Activated T-helper 1 cell treated with anti-CD3 and anti-CD28 coated beads, Interleukin-12 subunit alpha, Interleukin-12 subunit beta, Interleukin-2, Interleukin-4 antibody, amounts not matched to agents 30 ng/mL and 10 ng/mL and 1 ng/mL, durations not matched to agents 14 hours and 24 hours and 36 hours (primary cell): ENCODE measurements at regions not wholly inside any gene's neighbourhood (a gene's known extent, or its start where the extent isn't known, plus 50 kb on each side); places are given as distances from the start of the nearest gene placed in this dataset.

Experiments used
- DNase-seq: peaks from one replicate; pipeline ENCODE4 v3.0.0; 2021; ENCODE audit warnings: low spot score
- H3K27ac Mint-ChIP-seq: one replicate; pipeline ENCODE4 v1.8.0; 2021; ENCODE audit warnings: mild to moderate bottlenecking, mixed read lengths
- H3K27me3 Mint-ChIP-seq: one replicate; pipeline ENCODE4 v1.8.0; 2022; ENCODE audit warnings: mild to moderate bottlenecking, moderate library complexity, mixed read lengths; ENCODE audit not compliant: insufficient read depth
- H3K36me3 Mint-ChIP-seq: one replicate; pipeline ENCODE4 v1.8.0; 2021; ENCODE audit warnings: low read depth, mixed read lengths
- H3K4me1 Mint-ChIP-seq: one replicate; pipeline ENCODE4 v1.8.0; 2021; ENCODE audit warnings: low read depth, mixed read lengths
- H3K4me3 Mint-ChIP-seq: one replicate; pipeline ENCODE4 v1.8.0; 2021; ENCODE audit warnings: mild to moderate bottlenecking, moderate library complexity, mixed read lengths
- H3K9me3 Mint-ChIP-seq: one replicate; pipeline ENCODE4 v1.8.0; 2021; ENCODE audit warnings: mixed read lengths
- intact Hi-C: fragments of 100-400 bp; cut with micrococcal nuclease; formaldehyde crosslinking; loops from one replicate; pipeline ENCODE4 v1.15.1; 2024

GRCh38 chr15:70164910-70165715 lies 67.4 kb upstream of the TLE3 start:
- intact Hi-C loops = no loop called here
- no peak for DNase-seq
- Mint-ChIP-seq H3K9me3 (no peaks in the 10 kb centered on the region), H3K27me3 (peaks cover 5% of the 10 kb centered on the region), H3K27ac (no peak overlapping the region), H3K36me3 (no peaks in the 10 kb centered on the region), H3K4me3 (no peak overlapping the region), H3K4me1 (no peaks in the 10 kb centered on the region)

- Mint-ChIP-seq H3K9me3 (no peaks in the 10 kb centered on the region), H3K27me3 (peaks cover 6% of the 10 kb centered on the region), H3K4me1 (no peaks in the 10 kb centered on the region), H3K4me3 (no peak overlapping the region), H3K36me3 (no peaks in the 10 kb centered on the region), H3K27ac (no peak overlapping the region)
- no peak for DNase-seq
- intact Hi-C loops = no loop called here
These were observed 66.6 kb upstream of the TLE3 start for GRCh38 chr15:70164156-70164900.

- Mint-ChIP-seq H3K36me3 (no peaks in the 10 kb centered on the region), H3K4me3 (no peak overlapping the region), H3K27me3 (peaks cover 6% of the 10 kb centered on the region), H3K4me1 (no peaks in the 10 kb centered on the region), H3K9me3 (no peaks in the 10 kb centered on the region), H3K27ac (no peak overlapping the region)
- DNase-seq = no peak
- intact Hi-C loops = no loop called here
These were observed 63.3 kb upstream of the TLE3 start for GRCh38 chr15:70160803-70161565.

- Mint-ChIP-seq H3K4me3 (no peak overlapping the region), H3K4me1 (no peaks in the 10 kb centered on the region), H3K9me3 (no peaks in the 10 kb centered on the region)
These were observed 62.5 kb upstream of the TLE3 start for GRCh38 chr15:70160267-70160666.

GRCh38 chr15:70159713-70160009 lies 61.9 kb upstream of the TLE3 start:
- H3K9me3 Mint-ChIP-seq = no peaks in the 10 kb centered on the region
- H3K27ac Mint-ChIP-seq = no peak overlapping the region
- H3K4me1 Mint-ChIP-seq = no peaks in the 10 kb centered on the region
- intact Hi-C loops = no loop called here
- H3K27me3 Mint-ChIP-seq = peaks cover 6% of the 10 kb centered on the region
- no peak for DNase-seq
- no peaks in the 10 kb centered on the region for H3K36me3 Mint-ChIP-seq
- no peak overlapping the region for H3K4me3 Mint-ChIP-seq

More at GRCh38 chr15:70160267-70160666, 62.5 kb upstream of the TLE3 start:
- DNase-seq = no peak
- Mint-ChIP-seq H3K36me3 (no peaks in the 10 kb centered on the region), H3K27ac (no peak overlapping the region), H3K27me3 (peaks cover 6% of the 10 kb centered on the region)
- intact Hi-C loops = no loop called here

GRCh38 chr15:70159001-70159712 lies 61.4 kb upstream of the TLE3 start:
- no peak overlapping the region for H3K4me3 Mint-ChIP-seq

GRCh38 chr15:70158309-70159000 lies 60.7 kb upstream of the TLE3 start:
- Mint-ChIP-seq H3K4me1 (no peaks in the 10 kb centered on the region), H3K27ac (no peak overlapping the region), H3K9me3 (no peaks in the 10 kb centered on the region), H3K36me3 (no peaks in the 10 kb centered on the region), H3K27me3 (peaks cover 4% of the 10 kb centered on the region), H3K4me3 (no peak overlapping the region)
- DNase-seq = no peak
- intact Hi-C loops = no loop called here

More at GRCh38 chr15:70159001-70159712, 61.4 kb upstream of the TLE3 start:
- Mint-ChIP-seq H3K36me3 (no peaks in the 10 kb centered on the region), H3K9me3 (no peaks in the 10 kb centered on the region), H3K4me1 (no peaks in the 10 kb centered on the region), H3K27ac (no peak overlapping the region), H3K27me3 (peaks cover 6% of the 10 kb centered on the region)
- DNase-seq = no peak
- intact Hi-C loops = no loop called here

GRCh38 chr15:70156671-70157271 lies 59.1 kb upstream of the TLE3 start:
- no peaks in the 10 kb centered on the region for H3K4me1 Mint-ChIP-seq
- peaks cover 4% of the 10 kb centered on the region for H3K27me3 Mint-ChIP-seq
- intact Hi-C loops = no loop called here
- no peaks in the 10 kb centered on the region for H3K9me3 Mint-ChIP-seq
- no peak overlapping the region for H3K4me3 Mint-ChIP-seq
- H3K27ac Mint-ChIP-seq = no peak overlapping the region
- H3K36me3 Mint-ChIP-seq = no peaks in the 10 kb centered on the region
- no peak for DNase-seq

- Mint-ChIP-seq H3K4me1 (no peaks in the 10 kb centered on the region), H3K27ac (no peak overlapping the region), H3K36me3 (no peaks in the 10 kb centered on the region), H3K4me3 (no peak overlapping the region), H3K27me3 (peaks cover 5% of the 10 kb centered on the region), H3K9me3 (no peaks in the 10 kb centered on the region)
- no peak for DNase-seq
- intact Hi-C loops = no loop called here
These were observed 57.1 kb upstream of the TLE3 start for GRCh38 chr15:70154718-70155347.

GRCh38 chr15:70153921-70154717 lies 56.4 kb upstream of the TLE3 start:
- no peak for DNase-seq
- no peak overlapping the region for H3K27ac Mint-ChIP-seq
- H3K9me3 Mint-ChIP-seq = no peaks in the 10 kb centered on the region
- no peak overlapping the region for H3K4me3 Mint-ChIP-seq
- H3K4me1 Mint-ChIP-seq = no peaks in the 10 kb centered on the region
- intact Hi-C loops = no loop called here
- no peaks in the 10 kb centered on the region for H3K36me3 Mint-ChIP-seq
- H3K27me3 Mint-ChIP-seq = peaks cover 11% of the 10 kb centered on the region

GRCh38 chr15:70152070-70152480 lies 54.4 kb upstream of the TLE3 start:
- DNase-seq = no peak
- no peaks in the 10 kb centered on the region for H3K36me3 Mint-ChIP-seq
- no peak overlapping the region for H3K4me3 Mint-ChIP-seq
- H3K27me3 Mint-ChIP-seq = peaks cover 15% of the 10 kb centered on the region
- no peaks in the 10 kb centered on the region for H3K4me1 Mint-ChIP-seq
- no peak overlapping the region for H3K27ac Mint-ChIP-seq
- intact Hi-C loops = no loop called here
- no peaks in the 10 kb centered on the region for H3K9me3 Mint-ChIP-seq
